Right ventricle myocardium superior (tissue), 1 donor: ENCODE measurements at regions not wholly inside any gene's neighbourhood (a gene's known extent, or its start where the extent isn't known, plus 50 kb on each side); places are given as distances from the start of the nearest gene placed in this dataset.
"Not testable (repeated sequence)": the region's sequence is repeated elsewhere in the genome, so short reads cannot be mapped to it uniquely, and the experiment has no call there.

Source experiments
- ATAC-seq: fragments of 200-7000 bp; cut with Tn5 transposase; one replicate; pipeline ENCODE4 v1.9.1; 2020; ENCODE audit warnings: mild to moderate bottlenecking; ENCODE audit not compliant: poor library complexity
- DNase-seq: peaks from one replicate; pipeline ENCODE4 v3.0.0-alpha.2; 2020
- intact Hi-C: fragments of 100-400 bp; cut with DNase I; formaldehyde crosslinking; loops from one replicate; pipeline ENCODE4 v1.11.2; 2022
- donor health status: DM: no; HTN: yes; CAD: no; lungs with severe emphysema.

GRCh38 chr15:95626501-95627361 is 703.8 kb upstream of the NR2F2 start:
- ATAC-seq (no peak), DNase-seq (no peak)
- intact Hi-C loops, result no loop called here

GRCh38 chr15:95629503-95630168 is 700.9 kb upstream of the NR2F2 start:
- DNase-seq, result no peak
- ATAC-seq, result no peak
- intact Hi-C loops, result no loop called here

DNA sequence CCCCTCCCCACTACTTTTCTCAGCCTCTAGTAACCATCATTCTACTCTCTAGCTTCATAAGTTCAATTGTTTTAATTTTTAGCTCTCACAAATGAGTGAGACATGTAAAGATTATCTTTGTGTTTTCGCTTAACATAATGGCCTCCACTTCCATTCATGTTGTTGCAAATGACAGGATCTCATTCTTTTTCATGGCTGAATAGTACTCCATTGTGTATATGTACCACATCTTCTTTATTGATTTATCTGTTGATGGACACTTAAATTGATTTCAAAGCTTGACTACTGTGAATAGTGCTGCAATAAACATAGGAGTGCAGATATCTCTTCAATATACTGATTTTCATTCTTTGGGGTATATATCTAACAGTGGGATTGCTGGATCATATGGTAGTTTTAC is 699.8 kb upstream of the NR2F2 start:
- ATAC-seq, result no peak
- no peak for DNase-seq
- intact Hi-C loops, result no loop called here

DNA sequence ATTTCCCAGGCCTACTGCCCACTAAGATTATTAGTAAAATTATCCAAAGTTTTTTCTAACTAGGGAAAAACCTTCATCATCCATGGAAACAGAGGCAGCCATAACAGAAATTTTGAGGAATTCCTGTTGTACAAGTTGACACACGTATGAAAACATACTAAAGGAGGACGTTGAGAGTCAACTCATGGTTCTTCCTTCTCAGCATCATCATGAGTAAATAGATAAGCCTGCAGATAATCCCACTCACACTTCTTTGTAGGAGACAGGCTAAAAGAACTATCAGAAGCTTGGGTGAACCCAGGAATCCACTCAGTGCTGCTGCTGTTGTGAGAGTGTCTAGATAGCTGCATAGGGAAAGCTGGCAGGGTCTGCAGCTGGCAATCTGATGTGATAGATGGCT is 694.8 kb upstream of the NR2F2 start:
- no peak for DNase-seq
- intact Hi-C loops, result no loop called here
- ATAC-seq, result no peak

DNA sequence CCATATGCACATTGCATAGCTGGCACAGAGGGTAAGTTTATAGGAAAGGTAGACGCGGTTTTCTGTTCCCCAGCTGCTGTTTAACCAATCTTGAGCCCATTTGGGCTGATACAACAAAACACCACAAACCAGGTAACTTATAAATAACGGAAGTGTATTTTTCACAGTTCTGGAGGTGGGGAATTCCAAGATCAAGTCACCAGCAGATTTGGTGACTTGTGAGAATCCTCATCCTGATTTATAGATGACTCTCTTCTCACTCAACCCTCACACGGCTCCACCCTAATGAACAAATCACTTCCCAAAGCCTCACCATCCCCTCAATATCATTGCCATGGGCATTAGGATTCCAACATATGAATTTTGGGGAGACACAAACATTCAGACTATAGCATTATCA is 694.4 kb upstream of the NR2F2 start:
- no peak for DNase-seq
- intact Hi-C loops, result no loop called here
- ATAC-seq, result no peak

DNA sequence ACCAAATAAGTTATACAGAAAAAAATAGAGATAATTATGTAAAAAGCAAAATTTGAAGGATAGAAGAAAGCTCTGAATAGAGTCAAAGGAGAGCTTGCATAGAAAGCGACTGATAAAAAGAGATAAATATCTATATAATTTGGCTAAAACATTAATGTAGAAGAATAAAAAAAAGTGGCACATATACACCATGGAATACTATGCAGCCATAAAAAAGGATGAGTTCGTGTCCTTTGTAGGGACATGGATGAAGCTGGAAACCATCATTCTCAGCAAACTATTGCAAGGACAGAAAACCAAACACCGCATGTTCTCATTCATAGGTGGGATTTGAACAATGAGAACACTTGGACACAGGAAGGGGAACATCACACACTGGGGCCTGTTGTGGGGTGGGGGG is 693.3 kb upstream of the NR2F2 start:
- ATAC-seq, DNase-seq, intact Hi-C loops: not testable (repeated sequence)

DNA sequence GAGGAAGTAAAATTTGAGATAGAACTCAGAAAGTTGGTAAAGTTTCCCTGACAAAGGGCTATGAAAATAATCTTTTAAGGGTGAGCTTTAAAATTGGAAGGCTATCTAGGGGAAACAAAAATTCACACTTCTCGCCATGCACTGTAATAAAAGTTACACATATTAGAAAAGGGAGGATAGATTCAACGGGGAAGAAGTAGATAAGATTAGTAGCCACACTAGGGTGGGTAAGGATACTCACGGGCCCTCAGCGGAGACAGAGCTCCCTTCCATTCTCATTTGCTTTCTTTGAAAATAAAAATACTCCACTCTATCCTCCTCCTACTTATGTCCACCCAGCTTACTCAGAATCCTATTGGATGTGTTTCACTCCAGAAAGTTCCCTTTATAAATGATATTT is 691.3 kb upstream of the NR2F2 start:
- intact Hi-C loops, result no loop called here
- ATAC-seq (no peak), DNase-seq (no peak)

GRCh38 chr15:95644100-95644875 is 686.2 kb upstream of the NR2F2 start:
- DNase-seq (no peak), ATAC-seq (no peak)
- intact Hi-C loops, result no loop called here

- ATAC-seq, result no peak
- intact Hi-C loops, result no loop called here
- DNase-seq, result no peak
These were observed 684.6 kb upstream of the NR2F2 start for GRCh38 chr15:95645791-95646338.

GRCh38 chr15:95646484-95647273 is 683.8 kb upstream of the NR2F2 start:
- no peak for DNase-seq
- ATAC-seq, result no peak
- intact Hi-C loops, result no loop called here

DNA sequence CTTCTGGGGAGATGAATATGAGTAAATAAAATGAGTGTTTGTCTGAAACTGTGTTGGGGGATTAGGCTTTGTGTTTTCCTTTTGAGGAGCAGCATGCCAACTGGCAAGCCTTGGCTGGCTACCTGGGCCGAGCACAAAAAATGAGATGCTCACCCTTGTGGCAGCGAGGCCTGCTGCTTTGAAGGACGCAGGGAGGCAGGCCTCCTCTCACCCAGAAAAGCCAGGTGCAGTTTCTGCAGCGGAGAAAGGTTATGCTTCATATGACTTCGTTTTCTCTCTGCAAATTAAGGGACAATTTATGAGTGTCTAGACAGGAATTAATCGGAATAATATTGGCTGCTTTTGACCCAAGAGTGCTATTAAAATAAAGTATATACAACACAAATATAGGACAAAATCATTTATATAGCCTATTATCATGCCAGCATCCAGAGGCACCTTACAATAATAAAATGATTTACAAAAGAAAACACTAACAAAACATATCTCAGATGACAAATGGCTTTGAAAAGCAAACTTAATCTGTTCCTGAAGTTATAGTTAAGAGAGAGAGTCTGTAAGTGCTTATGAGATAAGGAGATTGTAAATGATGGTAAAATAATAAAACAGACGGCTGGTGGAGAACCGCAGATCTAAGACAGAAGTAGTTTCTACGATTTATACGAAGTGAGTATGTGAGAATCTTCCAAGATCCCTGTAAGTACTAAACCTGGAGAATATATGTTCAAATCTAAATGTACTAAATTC is 682.8 kb upstream of the NR2F2 start:
- intact Hi-C loops, result no loop called here
- DNase-seq (no peak), ATAC-seq (no peak)

GRCh38 chr15:95653361-95653805 is 677.1 kb upstream of the NR2F2 start:
- no peak for DNase-seq
- intact Hi-C loops, result no loop called here
- ATAC-seq, result no peak

DNA sequence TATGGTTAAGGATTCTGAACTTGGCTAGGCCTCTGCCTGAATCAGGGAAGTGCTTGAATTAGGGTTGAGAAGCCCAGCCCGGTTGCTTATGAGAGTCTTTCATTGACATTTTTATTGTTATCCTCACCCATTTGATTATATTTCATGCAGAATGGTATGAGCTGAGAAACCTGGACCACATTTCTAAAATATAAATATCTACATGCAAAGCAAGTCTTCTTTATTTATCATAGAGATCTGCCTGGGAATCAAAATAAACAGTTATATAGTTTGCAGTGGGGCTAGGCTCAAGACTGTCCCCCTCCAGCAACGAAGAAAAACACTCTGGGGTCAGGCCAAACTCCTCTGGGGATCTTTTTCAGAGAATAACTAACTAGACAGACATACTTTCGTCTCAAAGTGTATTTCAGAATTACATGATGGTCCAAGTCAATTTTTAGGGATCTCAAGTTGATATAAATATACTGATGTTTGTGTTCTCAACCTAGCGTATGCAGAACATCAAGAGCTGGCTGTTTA is 675.4 kb upstream of the NR2F2 start:
- no peak for ATAC-seq
- intact Hi-C loops, result no loop called here
- no peak for DNase-seq

GRCh38 chr15:95656595-95656994 is 673.9 kb upstream of the NR2F2 start:
- intact Hi-C loops, result no loop called here
- ATAC-seq (no peak), DNase-seq (no peak)

DNA sequence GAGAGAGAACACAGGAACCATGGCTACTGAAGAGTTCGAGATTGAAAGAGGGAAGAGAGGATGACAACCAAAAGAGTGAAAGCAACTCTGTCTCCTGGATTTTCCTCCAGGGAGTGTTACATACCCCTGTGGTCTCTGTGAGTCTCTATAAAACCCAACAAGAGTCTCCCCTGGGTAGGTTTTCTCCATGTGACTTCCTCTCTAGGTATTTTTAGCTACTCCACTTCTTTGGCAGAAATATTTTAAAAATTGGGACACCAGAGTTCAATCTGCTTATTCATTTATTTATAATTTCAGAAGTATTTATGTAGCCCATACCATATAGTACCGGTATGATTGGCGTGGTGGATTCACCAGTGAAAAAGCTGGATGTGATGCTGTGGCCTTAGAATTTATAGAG is 671.7 kb upstream of the NR2F2 start:
- ATAC-seq, result no peak
- DNase-seq, result no peak
- intact Hi-C loops, result no loop called here

GRCh38 chr15:95659656-95660055 is 670.8 kb upstream of the NR2F2 start:
- intact Hi-C loops, result no loop called here
- DNase-seq, result peak; percentile 35
- ATAC-seq, result peak; percentile 63

DNA sequence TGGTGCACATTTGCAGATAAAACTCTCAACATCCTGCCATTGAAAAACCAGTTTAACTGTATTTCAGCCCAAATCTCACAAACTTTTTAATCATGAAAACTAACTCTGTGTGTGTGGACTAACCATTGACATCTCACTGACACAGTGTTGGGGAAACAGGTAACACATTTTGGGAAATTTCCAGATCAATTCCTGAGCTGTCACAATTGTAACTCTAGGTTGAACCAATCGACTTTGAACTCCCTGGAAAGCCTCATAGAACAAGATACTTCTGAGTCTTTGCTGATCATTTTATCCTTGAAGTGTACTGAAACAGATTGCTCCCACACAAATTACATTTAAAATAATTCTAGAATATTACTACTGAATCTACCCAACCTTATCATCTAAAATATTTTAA is 667.9 kb upstream of the NR2F2 start:
- no peak for DNase-seq
- intact Hi-C loops, result no loop called here
- ATAC-seq, result no peak
